ENCODE measurements at regions not wholly inside any gene's neighbourhood (a gene's known extent, or its start where the extent isn't known, plus 50 kb on each side); places are given as distances from the start of the nearest gene placed in this dataset.

GRCh38 chr2:41997561-41997960, 50.3 kb upstream of the PKDCC start:
- no peak overlapping the region for H3K4me3 ChIP-seq (ENCODE audit: control insufficient read depth, low read depth, low read length)
- TF ChIP-seq CTCF (conservative IDR thresholded peaks at IDR 0.05; ENCODE audit: control insufficient read depth, insufficient read depth, low read depth, low read length), result no peak
- no peak for DNase-seq (ENCODE audit: low read depth)

All from fibroblast of mammary gland (primary cell).